Gastroesophageal sphincter (tissue), 3 donors: ENCODE measurements at regions not wholly inside any gene's neighbourhood (a gene's known extent, or its start where the extent isn't known, plus 50 kb on each side); places are given as distances from the start of the nearest gene placed in this dataset.

ENCODE experiments used
- CTCF ChIP-seq, 4 experiments: fragments of 200-600 bp in 2 of 4; fragments of 450-650 bp in 2 of 4; sonication (generic) in 1 of 4; IDR thresholded peaks; one replicate each; pipeline ENCODE4 v1.5.1; 2017 to 2019; ENCODE audit warnings: antibody characterized with exemption in 4 of 4, mild to moderate bottlenecking in 2 of 4, moderate library complexity in 2 of 4
- EP300 ChIP-seq: sonication (generic); formaldehyde crosslinking; IDR thresholded peaks from one replicate; pipeline ENCODE4 v1.6.1; 2017; ENCODE audit warnings: antibody characterized with exemption, mild to moderate bottlenecking
- POLR2A ChIP-seq, 2 donors: fragments of 450-650 bp; IDR thresholded peaks; one replicate each; pipeline ENCODE4 v1.6.1; 2017; ENCODE audit warnings: antibody characterized with exemption in 2 of 2, mild to moderate bottlenecking in 2 of 2, moderate library complexity in 1 of 2

GRCh38 chr6:14765721-14766390 is 480.0 kb upstream of the JARID2 start:
- TF ChIP-seq POLR2A (IDR thresholded peaks at IDR 0.05) (no peak), CTCF (IDR thresholded peaks at IDR 0.05) (no peak), EP300 (no peak)
